ENCODE measurements at regions not wholly inside any gene's neighbourhood (a gene's known extent, or its start where the extent isn't known, plus 50 kb on each side); places are given as distances from the start of the nearest gene placed in this dataset.

- TF ChIP-seq CTCF (IDR thresholded peaks at IDR 0.05): no peak
- TF ChIP-seq POLR2A (IDR thresholded peaks at IDR 0.05; ENCODE audit: low read length): no peak
- no peak for TF ChIP-seq PHF8 (IDR thresholded peaks at IDR 0.05; ENCODE audit: borderline replicate concordance, low read depth)
Measured at GRCh38 chr18:47480166-47480565, 228.7 kb upstream of the SKOR2 start.

Data from A549 (cell line).